Fibroblast of lung (primary cell): ENCODE measurements at regions not wholly inside any gene's neighbourhood (a gene's known extent, or its start where the extent isn't known, plus 50 kb on each side); places are given as distances from the start of the nearest gene placed in this dataset.

Source experiments
- EZH2 ChIP-seq: IDR thresholded peaks from 2 replicates; pipeline ENCODE4 v1.5.1; 2012; ENCODE audit warnings: low read length, control low read depth, mild to moderate bottlenecking; ENCODE audit errors: missing control alignments
- TF ChIP-seq, protein P1 (sequence below), 2 donors: IDR thresholded peaks in 1 of 2; conservative IDR thresholded peaks in 1 of 2; 1 replicate in 1 of 2; 2 replicates in 1 of 2; pipeline ENCODE4 v1.5.1; 2011 to 2012; ENCODE audit warnings: low read length in 2 of 2, control low read depth in 1 of 2, inconsistent platforms in 1 of 2, low read depth in 1 of 2, mild to moderate bottlenecking in 1 of 2

DNA sequence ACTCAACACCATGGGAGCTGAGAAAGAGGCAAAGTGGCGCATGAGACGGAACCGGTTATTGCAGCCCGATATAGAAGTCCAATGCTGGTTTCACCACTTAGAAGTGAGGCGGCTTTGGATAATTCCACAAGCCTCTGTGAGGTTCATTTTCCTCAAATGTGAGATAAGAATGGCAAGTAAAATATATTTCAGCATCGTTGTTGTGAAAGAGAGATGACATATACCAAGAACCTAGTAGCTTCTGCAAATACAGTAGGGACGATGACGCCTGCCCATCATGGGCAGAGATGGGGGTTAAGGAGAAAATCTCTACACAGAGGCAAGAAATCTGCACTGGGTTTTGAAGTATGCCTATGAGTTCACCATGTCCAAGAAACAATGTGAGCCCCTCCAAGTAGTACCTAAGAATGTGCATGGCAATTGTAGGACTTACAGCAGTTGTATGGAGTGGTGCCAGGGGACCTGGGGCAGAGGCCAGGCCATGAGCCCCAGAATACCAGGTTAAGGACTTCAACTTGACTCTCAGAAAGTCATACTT, 352.0 kb downstream of the RNF144A start:
- no peak for TF ChIP-seq EZH2
- TF ChIP-seq, protein P1, sequence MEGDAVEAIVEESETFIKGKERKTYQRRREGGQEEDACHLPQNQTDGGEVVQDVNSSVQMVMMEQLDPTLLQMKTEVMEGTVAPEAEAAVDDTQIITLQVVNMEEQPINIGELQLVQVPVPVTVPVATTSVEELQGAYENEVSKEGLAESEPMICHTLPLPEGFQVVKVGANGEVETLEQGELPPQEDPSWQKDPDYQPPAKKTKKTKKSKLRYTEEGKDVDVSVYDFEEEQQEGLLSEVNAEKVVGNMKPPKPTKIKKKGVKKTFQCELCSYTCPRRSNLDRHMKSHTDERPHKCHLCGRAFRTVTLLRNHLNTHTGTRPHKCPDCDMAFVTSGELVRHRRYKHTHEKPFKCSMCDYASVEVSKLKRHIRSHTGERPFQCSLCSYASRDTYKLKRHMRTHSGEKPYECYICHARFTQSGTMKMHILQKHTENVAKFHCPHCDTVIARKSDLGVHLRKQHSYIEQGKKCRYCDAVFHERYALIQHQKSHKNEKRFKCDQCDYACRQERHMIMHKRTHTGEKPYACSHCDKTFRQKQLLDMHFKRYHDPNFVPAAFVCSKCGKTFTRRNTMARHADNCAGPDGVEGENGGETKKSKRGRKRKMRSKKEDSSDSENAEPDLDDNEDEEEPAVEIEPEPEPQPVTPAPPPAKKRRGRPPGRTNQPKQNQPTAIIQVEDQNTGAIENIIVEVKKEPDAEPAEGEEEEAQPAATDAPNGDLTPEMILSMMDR (conservative IDR thresholded peaks at IDR 0.05 in 1 of 2, IDR thresholded peaks at IDR 0.05 in 1 of 2; ENCODE audit: low read depth in 1 of 2, low read length in 2 of 2) = no peak
